GM12864 (cell line): ENCODE measurements at regions not wholly inside any gene's neighbourhood (a gene's known extent, or its start where the extent isn't known, plus 50 kb on each side); places are given as distances from the start of the nearest gene placed in this dataset.

Experiments used
- DNase-seq: peaks from one replicate; pipeline ENCODE4 v3.0.0-alpha.2; 2011; ENCODE audit warnings: low read depth
- H3K4me3 ChIP-seq: 2 replicates; pipeline ENCODE4 v1.5.1; 2011; ENCODE audit warnings: mild to moderate bottlenecking, low read depth, low read length, control low read depth
- TF ChIP-seq, protein P1 (sequence below): IDR thresholded peaks from 2 replicates; pipeline ENCODE4 v1.5.1; 2011; ENCODE audit warnings: low read depth, mild to moderate bottlenecking, moderate library complexity, low read length, control low read depth, inconsistent platforms; ENCODE audit errors: missing control alignments

DNA sequence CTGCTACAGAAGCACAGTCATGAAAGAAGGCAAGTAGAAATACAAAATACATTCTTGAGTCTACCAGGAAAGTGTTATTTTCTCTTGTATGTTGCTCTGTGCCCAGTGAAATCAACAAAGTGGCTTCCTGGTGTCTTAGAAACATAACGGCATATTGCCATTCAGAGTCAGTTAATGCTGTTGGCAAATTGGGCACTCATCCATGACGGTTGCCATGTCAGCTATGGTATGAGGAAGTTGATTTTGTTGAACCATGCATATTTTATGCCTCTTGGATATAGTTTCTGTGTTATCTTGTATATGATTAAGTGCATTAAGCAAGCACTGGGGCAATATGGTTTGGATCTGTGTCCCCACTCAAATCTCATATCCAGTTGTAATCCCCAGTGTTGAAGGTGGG is 153.1 kb upstream of the CXADR start:
- DNase-seq, result no peak
- no peak overlapping the region for H3K4me3 ChIP-seq
- TF ChIP-seq, protein P1, sequence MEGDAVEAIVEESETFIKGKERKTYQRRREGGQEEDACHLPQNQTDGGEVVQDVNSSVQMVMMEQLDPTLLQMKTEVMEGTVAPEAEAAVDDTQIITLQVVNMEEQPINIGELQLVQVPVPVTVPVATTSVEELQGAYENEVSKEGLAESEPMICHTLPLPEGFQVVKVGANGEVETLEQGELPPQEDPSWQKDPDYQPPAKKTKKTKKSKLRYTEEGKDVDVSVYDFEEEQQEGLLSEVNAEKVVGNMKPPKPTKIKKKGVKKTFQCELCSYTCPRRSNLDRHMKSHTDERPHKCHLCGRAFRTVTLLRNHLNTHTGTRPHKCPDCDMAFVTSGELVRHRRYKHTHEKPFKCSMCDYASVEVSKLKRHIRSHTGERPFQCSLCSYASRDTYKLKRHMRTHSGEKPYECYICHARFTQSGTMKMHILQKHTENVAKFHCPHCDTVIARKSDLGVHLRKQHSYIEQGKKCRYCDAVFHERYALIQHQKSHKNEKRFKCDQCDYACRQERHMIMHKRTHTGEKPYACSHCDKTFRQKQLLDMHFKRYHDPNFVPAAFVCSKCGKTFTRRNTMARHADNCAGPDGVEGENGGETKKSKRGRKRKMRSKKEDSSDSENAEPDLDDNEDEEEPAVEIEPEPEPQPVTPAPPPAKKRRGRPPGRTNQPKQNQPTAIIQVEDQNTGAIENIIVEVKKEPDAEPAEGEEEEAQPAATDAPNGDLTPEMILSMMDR, result no peak

DNA sequence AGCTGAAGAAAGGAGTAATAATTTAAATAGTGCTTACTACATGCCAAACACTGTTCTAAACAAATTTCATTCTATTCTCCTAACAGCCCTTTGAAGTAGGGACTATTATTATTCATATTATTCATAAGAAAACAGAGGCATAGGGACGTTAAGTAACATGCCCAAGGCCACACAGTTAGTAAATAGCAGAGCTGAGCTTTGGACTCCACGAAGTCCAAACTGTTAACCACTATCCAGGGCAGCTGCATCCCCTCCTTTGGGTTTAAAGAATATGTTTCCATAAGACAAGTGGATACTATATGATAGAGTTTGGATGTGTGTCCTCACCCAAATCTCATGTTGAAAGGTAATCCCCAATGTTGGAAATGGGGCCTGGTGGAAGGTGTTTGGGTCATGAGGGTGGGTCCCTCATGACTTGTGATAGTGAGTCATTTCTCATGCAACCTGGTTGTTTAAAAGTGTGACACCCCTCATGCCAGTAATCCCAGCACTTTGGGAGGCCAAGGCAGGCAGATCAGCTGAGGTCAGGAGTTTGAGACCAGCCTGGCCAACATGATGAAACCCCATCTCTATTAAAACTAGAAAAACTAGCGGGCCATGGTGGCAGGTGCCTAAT is 144.0 kb upstream of the CXADR start:
- DNase-seq, result no peak
- TF ChIP-seq, protein P1, result no peak
- no peak overlapping the region for H3K4me3 ChIP-seq

DNA sequence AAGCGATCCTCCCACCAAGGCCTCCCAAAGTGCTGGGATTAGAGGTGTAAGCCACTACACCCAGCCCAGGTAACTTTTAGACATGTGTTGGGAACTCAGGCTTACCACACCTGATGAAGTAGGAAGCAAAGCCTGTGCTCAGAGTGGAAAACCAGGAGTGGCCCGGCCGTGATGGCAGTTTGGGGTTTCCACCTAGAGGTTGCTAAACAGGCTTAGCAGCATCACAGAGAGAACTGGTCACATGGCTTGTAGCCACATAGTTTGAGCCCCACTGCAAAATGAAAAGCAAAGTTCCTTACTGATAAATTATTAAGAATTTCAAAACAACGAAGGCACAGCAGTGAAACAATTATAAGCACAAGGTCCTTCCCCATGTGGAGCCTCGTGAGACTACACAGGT is 142.6 kb upstream of the CXADR start:
- TF ChIP-seq, protein P1, result no peak
- H3K4me3 ChIP-seq, result no peak overlapping the region
- no peak for DNase-seq

DNA sequence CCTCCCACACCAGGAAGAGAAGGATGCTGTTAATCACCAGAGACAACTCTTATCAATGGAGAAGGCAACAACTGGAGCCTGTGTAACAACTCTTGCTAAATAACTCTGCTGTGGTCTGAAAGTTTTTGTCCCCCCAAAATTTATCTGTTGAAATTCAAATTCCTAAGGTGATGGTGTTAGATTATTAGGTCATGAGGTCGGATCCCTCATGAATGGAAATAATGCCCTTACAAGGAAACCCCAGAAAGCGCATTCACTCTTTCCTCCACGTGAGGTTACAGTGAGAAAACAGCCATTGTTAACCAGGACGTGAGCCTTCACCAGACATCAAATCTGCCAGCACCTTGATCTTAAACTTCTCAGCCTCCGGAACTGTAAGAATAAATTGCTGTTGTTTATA is 141.9 kb upstream of the CXADR start:
- TF ChIP-seq, protein P1, result no peak
- DNase-seq, result no peak
- no peak overlapping the region for H3K4me3 ChIP-seq

DNA sequence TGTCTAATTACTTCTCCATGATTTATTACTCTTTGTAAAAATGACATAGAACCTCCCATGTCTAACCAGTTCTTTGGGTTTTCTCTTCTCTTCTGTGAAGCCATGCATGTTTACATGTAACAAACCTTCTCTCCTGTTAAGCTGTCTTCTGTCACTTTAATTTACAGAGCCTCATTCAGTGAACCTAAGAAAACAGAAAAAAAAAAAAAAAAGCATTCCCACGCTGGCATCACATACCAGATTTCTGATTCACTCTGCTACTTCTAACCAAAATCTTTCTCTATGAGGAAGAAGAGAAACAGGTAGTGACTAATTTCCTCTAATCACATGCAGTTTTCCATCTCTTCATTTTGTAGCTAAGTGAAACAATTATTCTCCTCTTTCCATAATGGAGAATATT is 141.4 kb upstream of the CXADR start:
- TF ChIP-seq, protein P1, result no peak
- DNase-seq, result no peak
- no peak overlapping the region for H3K4me3 ChIP-seq

DNA sequence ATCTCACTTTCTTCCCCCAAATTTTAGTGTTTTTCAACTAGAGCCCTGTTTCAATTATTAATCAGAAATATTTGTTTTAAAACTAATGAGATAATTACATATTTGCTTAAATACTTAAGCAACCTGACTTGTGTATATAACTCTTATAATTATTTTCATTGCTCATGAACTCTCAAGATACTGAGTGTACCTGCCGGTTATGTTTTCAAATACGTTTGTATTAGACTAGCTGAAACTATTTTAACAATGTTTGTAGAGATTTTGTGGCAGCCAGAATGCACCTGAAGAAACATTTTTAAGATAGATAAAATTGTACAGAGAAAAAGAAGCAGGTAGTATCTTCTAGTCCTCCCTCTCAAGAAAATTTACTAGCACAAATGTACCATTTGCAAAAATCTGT is 140.6 kb upstream of the CXADR start:
- no peak for DNase-seq
- no peak overlapping the region for H3K4me3 ChIP-seq
- TF ChIP-seq, protein P1, result no peak

DNA sequence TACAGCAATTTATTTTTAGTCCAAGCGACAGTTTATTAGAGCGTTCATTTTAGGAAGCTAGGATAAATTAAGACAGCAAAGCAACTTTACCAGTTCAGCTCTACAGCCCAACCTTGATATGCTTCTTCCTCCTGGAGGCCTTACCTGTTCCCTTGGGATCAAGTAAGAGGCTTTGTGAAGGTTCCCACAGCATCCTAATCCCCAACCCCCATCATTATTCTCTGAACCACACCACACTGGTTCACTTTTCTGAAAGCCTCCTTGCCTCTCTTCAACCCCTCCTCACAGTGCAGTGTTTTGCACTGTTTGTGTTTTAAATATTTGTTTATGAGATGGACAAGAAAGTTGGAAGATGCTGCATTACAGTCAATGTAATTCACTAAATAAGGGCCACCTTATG is 126.3 kb upstream of the CXADR start:
- TF ChIP-seq, protein P1, result no peak
- H3K4me3 ChIP-seq, result no peak overlapping the region

More for the DNA sequence above, 126.3 kb upstream of the CXADR start:
- DNase-seq, result no peak
